GM21723 (cell line): ENCODE measurements at regions not wholly inside any gene's neighbourhood (a gene's known extent, or its start where the extent isn't known, plus 50 kb on each side); places are given as distances from the start of the nearest gene placed in this dataset.

ENCODE experiments used
- ATAC-seq: cut with Tn5 transposase; IDR thresholded peaks from one replicate; pipeline ENCODE4 v1.9.1; 2021; ENCODE audit warnings: mild to moderate bottlenecking, moderate library complexity; ENCODE audit not compliant: unreplicated experiment

DNA sequence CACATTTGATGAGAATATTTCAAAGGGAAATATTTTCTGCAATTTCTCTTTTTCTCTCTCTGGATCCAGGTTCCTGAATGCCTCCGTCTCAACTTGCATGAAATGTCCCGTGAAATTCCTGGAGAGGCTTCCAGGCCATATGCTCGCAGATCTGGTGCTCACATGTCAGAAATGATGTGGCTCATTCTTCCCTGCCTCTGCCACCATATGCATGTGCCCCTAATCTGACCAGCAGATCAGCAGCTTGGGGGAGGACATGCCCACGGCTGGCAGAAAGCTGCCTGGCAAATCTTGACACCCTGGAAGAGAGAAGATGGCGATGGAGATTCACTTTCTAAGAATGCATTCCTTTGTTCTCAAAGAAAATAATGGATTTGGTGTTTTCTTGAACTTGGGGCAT is 490.7 kb downstream of the RPS24 start:
- no peak for ATAC-seq

DNA sequence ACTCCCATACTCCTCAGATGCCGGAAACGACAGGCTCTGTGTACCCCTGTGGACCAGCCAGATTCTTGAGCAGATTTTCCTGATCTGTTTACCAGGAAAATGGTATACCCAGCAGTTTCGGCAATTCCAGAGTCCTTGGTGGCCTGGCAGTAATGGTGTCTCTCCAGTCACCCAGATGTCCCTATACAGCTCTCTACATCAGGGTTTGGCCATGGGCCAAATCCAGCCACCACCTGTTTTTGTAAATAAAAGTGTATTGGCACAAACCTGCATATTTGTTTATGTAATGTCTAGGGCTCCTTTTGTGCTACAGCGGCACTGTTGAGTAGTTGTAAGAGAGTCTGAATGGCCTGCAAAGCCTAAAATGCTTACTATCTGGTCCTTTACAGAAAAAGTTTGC is 491.3 kb downstream of the RPS24 start:
- no peak for ATAC-seq

DNA sequence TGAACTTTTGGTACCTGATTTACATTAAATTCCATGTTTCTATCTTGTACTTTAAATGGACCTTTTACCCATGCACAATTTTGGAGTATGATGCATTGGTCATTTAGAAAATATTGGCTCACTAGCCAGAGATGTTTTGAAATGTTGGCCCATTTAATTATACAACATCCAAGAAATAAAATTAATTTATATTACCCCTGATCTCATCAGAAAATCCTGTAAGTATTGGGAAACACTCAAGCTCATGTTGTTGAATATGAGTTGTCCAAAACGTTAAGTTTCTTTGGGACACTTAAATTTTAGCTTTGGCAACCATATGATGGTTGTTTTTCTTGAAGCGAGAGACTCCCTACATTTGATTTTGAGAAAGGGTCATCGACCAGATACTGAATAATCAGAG is 492.7 kb downstream of the RPS24 start:
- no peak for ATAC-seq

DNA sequence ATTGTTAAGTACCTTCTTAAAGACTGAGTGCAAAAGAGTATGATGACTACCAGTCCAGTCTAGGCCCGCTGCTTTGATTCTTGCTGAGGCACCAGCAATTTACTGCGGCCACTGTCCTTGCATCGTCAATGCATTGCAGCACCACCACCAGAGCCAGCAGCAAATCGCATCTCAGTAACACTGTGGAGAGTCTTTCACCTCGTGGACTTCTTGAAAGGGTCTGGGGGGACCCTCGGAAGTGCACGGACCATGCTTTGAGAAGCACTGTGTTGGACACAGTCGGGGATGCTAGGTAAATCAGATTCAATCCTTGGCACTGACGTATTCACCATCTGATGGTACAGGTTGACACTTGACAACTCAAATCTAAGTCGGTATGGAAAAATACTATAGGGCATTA is 493.6 kb downstream of the RPS24 start:
- no peak for ATAC-seq

DNA sequence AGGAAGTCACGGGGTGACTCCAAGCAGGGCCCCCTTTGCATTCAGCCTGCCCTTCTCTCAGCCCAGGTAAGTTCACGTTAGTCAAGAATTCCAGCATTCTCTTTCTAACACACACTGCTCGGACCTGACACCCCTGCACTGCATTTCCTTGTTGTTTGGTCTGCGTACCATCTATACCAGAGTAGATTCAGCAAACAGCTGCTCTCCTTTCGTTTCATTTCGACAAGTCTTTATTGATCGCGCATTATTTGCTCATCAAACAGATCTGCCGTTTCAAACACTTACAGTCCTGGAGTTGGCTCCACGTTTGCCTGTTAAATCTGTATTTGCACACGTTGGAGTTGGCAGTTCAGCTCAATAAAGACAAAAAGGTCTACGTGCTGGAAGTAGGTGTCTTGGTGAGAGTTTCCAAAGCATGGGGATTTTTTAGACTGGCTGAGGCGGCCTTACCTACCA is 495.1 kb downstream of the RPS24 start:
- no peak for ATAC-seq

DNA sequence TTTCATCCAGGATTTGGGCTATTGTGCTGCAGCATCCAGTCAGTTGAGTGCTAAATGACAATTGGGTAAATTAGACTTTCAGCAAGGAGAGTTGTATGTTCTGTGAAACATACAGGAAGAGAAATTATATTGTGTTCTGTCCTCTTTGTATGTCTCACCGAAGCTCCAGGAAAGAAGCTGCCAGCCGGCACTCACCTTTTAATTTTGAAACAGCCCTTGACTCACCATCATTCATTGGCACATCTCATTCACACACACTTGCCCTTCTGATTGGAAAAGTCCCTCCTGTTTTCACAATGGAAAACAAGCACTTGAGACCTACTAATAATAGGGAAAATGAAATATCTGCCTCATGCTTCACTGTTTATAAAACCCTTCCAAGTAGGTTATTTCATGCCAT is 495.6 kb downstream of the RPS24 start:
- ATAC-seq, result no peak

DNA sequence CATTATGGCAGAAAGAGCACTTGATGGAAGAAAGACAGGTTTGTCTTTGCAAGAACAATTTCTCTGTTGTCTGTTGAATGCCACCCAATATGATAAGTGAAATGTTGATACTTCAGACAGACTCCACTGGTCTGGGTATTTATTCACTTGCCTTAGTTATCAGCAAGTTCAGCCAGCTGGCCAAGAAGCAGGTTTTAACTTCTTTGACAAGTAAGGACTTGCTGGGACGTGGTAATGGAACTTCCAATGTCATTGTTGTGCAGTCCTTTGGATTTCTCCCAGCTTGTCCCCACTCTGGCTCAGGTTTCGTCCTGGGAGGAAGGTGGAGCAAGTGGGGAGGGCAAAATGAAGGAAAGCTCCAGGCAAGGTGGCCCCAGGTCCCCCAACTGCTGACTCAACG is 497.4 kb downstream of the RPS24 start:
- no peak for ATAC-seq

DNA sequence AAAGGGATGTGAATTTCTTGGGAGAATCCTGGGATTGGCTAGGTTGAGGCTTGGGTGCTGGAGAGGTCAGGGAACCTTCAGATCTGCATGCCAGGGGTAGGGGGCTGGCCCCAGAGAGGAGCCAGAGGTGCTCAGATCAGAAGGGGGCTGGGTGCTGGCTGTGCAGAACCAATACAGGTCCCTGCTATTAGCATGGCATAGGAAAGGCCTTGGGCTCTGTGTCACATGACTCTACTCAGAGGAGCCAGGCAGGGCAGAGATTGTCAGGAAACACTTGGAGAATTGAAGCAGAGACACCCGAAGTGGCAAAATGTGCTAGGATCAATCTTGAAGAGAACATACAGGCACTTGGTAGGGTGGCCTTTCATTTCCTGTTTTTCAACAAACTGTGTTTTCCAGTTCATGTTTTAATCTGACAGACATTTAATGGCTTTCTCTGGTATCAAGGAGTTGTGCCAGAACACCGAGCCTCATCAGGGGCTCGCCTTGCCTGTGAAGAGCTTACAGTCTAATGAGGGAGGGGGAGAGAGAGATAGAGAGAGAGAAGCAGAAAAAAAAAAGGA is 498.9 kb downstream of the RPS24 start:
- ATAC-seq, result no peak

DNA sequence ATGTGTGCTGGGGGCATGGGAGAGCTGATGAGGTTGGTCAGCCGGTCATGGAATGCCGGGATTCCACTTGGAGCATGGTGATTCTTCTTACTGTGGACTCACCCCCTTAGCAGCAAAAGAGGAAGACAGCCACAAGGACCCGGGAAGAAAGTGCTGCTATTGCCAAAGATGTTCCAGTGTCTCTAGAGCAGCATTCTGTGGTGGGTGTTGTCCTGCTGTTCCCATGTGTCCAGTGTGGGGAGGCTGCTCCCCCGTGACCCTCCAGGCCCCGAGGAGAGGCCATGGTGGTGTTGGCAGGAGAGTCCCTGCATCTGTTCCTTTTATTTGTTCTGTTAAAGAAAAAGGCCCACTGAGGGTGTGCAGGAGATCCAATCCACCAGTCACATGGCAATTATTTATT is 499.4 kb downstream of the RPS24 start:
- no peak for ATAC-seq

DNA sequence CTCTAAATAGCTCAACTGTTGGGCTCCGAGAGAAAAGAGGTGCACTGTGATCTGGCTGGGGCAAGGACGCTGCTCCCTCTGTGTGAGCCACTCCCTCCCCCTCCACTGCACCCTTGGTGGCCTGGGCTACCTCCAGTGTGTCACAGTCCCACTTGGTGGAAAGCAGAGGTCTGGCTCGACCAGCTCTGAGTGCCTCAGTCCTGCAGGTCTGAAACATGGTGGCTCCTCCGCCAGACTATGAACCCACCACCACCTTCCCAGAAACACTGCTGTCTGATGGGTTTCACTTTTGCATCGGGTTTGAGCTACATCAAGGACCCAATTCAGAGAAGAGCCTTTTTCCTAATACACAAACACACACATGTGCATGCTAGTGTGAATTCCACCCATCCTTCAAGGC is 500.1 kb downstream of the RPS24 start:
- no peak for ATAC-seq

DNA sequence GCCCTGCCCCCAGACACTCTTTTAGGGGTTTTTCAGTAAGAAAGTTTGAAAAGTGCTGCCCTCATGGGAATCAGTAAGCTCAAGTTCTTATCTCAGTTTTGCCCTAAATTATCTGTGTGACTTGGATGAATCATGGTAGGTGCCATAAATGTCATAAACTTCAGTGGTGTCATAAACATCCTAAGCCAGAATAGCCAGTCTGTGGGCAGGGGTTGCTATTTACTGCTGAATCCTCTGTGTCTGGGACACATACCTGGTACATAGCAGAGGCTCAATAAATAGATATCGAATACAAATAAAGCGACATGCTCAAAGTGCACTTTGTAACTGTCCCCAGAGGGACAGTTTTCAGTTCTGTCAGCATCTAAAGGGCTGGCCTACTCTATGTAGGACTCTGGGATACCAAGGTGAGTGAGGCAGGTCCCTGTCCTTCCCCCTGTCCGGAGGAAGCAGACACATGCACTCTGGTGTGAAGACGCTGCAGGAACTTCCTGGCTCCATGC is 502.1 kb downstream of the RPS24 start:
- no peak for ATAC-seq

DNA sequence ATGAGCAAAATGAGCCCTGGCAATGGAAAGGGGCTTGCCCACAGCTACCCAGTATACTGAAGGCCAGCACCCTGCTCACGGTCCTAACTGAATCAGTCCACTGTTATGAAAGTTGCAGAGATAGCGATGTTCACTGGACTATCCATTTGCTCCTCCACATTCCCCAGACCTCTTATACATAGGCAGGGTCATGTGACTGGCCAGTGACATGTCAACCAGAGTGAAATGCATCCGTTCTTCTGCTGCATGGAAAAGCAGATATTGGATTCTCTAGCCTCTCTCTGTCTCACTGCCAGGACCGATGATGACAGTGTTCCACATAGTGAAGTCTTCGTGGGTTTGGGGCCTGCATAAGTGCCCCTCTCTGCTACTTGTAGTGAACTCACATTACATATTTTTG is 503.4 kb downstream of the RPS24 start:
- no peak for ATAC-seq

DNA sequence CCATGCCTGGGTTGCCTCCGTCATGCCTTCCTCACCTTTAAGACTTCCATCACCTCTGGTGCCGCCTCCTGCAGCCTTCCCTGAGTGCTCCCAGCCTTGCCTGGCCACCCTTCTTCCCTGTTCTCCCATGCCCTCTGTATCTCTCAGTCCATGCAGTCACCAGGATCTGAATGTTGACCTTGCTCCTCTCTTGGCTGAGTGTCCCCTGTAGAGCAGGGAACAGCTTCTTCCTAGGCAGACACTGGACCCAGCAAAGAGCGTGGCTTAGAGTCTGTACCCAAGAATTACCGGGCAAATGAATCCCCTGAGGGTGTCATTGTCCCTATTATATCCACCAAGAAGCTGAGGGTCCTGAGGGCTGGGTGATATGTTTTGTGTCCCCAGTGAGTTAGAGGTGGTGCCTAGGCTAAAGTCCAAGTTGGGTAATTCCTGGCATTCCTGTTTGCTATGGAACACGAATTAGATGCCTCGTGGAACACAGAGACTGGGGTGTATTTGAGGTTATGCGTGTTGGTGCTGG is 505.6 kb downstream of the RPS24 start:
- no peak for ATAC-seq

DNA sequence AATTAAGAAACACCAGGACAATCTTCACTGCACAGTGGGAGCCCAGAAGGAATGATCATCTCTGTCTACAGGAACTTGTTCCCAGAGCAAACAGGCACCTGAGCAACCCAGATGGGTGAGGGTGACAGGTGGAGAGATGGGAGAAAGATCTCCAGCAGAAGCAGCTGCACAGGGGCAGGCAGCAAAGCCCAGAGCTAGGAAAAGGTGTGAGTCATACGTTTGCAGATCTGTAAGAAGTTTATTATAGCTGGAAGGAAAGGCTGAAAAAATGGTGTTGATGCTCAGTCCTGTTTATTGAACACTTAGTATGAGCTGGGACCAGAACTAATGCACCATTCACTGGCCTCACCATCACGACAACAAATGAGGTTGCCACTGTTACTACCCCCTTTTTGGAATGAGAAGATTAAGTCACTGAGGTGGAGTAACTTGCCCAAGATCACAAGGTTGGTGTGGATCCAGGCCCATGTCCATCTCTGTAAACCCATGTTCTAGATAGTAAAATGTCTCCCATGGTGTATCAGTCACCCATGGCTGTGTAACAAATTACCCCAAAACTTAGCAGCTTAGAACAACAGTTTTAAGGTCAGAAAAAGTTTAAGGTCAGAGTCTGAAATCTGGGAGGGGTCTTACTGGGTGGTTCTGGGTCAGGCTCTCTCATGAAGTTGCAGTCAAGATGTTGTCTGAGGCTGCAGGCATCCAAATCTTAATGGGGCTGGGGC is 506.9 kb downstream of the RPS24 start:
- no peak for ATAC-seq

DNA sequence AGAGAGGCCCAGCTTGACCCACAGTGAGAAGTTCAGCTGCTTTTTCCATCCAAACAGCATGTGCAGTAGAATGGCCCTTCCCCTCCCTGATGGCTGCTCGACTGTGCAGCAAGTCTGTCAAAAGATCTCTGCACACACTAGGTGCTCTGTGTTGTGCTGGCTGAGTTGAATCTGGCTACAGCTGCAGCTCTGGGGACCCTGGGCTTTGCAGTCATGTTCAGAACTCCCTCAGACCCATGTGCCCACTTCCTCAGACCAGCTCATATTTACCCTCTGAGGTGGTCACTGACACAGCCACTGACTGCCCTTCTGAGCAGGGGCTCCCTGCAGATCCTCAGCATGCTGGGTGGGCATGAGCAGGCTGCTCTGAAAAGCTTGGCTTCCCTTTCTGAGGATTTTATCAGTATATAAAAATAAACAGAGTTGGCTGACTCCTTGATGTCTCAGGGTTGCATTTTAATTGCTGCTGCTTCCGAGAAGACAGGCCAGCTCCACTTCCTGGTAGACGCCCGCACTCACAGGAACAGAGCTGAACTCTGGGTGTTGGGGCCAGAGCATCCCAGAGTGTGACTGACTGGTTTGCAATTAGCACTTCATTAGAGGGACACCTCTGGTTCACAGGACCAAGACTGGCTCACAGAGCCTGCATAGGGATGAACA is 507.9 kb downstream of the RPS24 start:
- no peak for ATAC-seq

DNA sequence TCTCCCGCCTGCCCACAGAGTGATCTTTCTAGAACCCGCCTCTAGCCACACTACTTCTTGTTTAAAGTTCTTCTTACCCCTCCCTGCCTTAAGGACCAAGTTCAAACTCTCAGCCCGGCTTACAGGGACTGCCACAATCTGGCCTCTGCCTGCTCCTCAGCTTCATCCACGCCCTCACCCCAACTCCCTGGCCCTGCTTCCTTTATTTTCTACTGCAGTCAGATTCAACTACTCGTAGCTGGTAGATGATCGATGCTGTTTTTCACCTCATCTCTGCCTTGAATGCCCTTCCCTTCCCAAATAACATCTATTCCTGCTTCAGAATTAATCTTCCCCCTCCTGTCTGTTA is 508.5 kb downstream of the RPS24 start:
- ATAC-seq, result no peak

DNA sequence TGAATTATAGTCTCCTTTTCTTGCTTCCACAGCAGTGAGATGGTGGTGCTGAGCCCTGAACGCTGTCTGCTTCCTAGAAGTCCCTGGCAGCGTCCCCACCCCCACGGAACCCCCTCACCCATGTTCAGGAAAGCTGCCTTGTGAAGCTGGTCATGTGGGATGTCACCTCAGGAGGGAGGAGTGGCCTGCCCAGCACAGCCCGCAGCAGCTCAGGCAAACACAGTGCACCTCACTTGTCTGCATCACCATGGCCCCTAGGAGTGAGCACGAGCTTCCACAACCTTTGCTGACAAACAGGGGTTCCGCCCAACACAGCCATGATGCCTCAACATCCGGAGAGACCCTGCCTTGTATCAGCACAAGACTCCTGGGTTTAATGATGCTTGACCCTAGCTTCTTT is 508.9 kb downstream of the RPS24 start:
- no peak for ATAC-seq

DNA sequence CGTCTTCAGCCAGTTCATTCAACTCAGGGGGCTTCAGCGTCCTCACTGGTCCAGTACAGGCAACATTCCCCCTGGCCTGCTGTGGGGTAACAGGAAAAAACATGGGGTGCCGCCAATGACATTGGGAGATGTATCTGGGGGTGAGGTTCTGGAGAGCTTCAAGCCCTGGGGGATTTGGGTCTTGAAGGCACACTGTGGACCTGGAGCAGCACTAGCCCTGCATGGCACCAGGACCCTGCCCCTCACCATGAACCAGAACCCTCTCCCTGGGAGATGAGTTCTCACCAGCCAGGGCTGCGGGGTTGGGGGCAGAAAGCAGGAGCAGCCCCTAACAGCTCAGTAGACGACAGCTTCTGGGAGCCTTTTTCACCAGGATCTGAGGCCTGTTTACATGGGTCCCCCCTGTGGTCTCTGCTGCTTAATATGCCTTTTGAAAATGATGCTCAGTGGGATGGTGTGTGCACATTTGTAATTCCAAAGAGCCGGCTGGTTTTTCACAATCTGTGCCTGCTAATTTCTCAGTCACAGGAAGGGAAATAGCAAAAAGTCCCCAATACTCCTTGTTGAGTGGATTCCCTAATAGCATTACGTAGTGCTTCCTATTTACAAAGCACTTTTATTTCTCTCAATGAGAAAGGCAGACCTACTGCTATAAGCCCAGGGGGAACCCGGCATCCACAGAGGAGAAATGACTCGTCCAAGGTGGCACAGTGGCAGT is 509.5 kb downstream of the RPS24 start:
- ATAC-seq, result no peak

DNA sequence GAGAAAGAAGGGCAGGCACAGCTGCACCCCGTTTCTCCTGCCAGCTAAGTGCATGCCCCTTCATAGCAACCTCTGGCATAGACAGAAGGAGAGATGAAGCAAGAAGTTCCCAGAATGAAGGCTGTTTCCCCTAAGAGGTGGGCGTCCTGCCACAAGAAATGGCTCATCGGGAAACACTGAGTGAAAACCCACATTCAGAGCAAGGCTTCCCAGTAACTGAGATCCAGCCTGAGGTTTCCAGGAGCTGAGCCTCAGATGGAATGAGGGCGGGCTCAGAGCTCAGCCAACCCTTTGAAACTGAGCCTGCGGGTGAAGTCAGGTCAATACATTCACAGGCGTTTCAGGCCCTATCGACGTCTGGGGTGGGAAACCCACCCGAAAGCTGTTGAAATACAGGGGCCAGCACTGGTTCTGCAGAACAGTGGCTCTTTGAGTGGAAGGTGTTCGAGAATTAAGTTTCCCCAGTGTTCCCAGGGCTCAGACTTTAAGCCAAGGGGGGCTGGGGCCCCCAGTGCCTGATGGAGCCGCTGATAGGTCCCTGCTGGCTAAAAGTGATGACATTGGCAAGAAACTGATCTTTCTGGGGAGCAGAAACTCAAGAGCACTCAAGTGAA is 510.2 kb downstream of the RPS24 start:
- no peak for ATAC-seq

DNA sequence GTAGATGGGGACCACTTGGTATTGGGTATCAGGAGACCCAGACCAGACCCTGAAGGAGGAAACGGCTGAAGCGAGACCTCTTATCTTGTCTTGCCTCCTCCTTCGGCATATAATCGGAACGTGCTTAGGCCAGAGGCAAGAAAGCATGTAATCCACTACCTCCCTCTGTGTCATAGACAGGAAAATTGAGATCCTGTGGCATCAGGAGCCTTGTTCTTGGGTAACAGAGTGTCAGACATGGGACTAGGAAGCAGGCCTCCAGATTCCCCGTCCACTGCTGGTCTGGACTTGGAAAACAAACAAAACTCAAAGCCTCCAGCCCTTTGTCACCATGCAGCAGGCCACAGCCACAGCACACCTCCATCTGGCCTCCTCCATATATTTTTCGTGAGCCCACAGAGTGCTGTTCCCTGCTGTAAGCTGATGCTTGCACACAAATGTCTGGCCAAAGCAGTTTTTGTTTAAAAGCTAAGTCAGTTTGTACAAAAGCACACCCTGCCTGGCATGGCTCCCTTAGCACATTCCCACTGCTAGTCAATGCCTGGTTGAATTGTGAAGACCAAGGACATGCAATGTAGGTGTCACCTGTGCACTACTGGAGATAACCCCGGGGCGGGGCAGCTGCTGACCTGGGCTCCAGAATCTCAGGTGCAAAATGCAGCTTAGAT is 510.9 kb downstream of the RPS24 start:
- no peak for ATAC-seq

DNA sequence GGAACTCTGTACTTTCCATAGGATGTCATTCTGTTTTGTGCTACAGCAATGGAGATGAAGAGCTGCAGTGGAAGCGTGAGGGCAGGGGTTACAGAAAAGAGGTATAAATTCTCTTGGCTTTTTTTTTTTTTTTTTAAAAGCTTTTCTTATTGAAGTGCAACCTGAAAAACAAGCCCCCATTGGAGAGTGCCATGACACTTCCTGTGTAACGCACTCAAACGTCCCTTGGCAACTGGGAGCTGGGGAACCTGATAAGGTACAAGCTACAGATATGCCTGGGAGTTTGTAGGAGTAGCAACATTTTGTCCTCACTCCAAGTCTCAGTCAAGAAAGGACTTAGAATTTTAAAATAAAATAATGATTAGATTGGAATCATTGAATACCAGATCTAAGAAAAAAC is 512.1 kb downstream of the RPS24 start:
- ATAC-seq, result no peak
